WTC11 (cell line): ENCODE measurements at regions not wholly inside any gene's neighbourhood (a gene's known extent, or its start where the extent isn't known, plus 50 kb on each side); places are given as distances from the start of the nearest gene placed in this dataset.

ENCODE experiments used
- ATAC-seq: fragments of 200-7000 bp; cut with Tn5 transposase; 2 replicates; pipeline ENCODE4 v1.10.0; 2021; ENCODE audit warnings: mild to moderate bottlenecking, moderate library complexity
- CTCF ChIA-PET: fragments of 300-600 bp; sonication (Branson Sonifier 250); formaldehyde crosslinking; loops from one replicate; lab custom pipeline; 2021; ENCODE audit warnings: antibody characterized with exemption; lab: Charles Lee
- POLR2A ChIA-PET: fragments of 350-600 bp; sonication (Branson Sonifier 250); formaldehyde crosslinking; loops from one replicate; lab custom pipeline; 2021; ENCODE audit warnings: antibody characterized with exemption; lab: Charles Lee
- DNase-seq: peaks from one replicate; pipeline ENCODE4 v3.0.0; 2021; ENCODE audit warnings: low spot score
- H3K27ac Mint-ChIP-seq: 2 replicates; pipeline ENCODE4 v1.8.0; 2021; ENCODE audit warnings: mixed read lengths
- H3K27me3 Mint-ChIP-seq: 2 replicates; pipeline ENCODE4 v1.8.0; 2021; ENCODE audit warnings: low read depth, mild to moderate bottlenecking, moderate library complexity, mixed read lengths
- H3K36me3 Mint-ChIP-seq: 2 replicates; pipeline ENCODE4 v1.8.0; 2021; ENCODE audit warnings: mixed read lengths
- H3K4me1 Mint-ChIP-seq: 2 replicates; pipeline ENCODE4 v1.8.0; 2022; ENCODE audit warnings: mixed read lengths
- H3K4me3 Mint-ChIP-seq: 2 replicates; pipeline ENCODE4 v1.8.0; 2021; ENCODE audit warnings: mild to moderate bottlenecking, moderate library complexity, mixed read lengths
- H3K9me3 Mint-ChIP-seq: 2 replicates; pipeline ENCODE4 v1.8.0; 2021; ENCODE audit warnings: mixed read lengths
- EMX1 ChIP-seq: fragments of 250-450 bp; sonication (Bioruptor Pico); IDR thresholded peaks from 2 replicates; pipeline ENCODE4 v1.8.0; 2021; ENCODE audit warnings: mild to moderate bottlenecking
- FOXJ3 ChIP-seq: sonication (generic); formaldehyde crosslinking; IDR thresholded peaks from 2 replicates; pipeline ENCODE4 v1.9.0; 2021; ENCODE audit warnings: missing genetic modification reagents, mild to moderate bottlenecking, borderline replicate concordance
- GTF2I ChIP-seq: fragments of 250-450 bp; sonication (Bioruptor Pico); conservative IDR thresholded peaks from 2 replicates; pipeline ENCODE4 v1.4.0; 2021; ENCODE audit warnings: mild to moderate bottlenecking
- MXD4 ChIP-seq: fragments of 250-450 bp; sonication (Bioruptor Pico); IDR thresholded peaks from 2 replicates; pipeline ENCODE4 v1.8.0; 2021; ENCODE audit warnings: mild to moderate bottlenecking, moderate library complexity, borderline replicate concordance
- NFE2L1 ChIP-seq: sonication (generic); formaldehyde crosslinking; IDR thresholded peaks from 2 replicates; pipeline ENCODE4 v1.8.1; 2023; ENCODE audit warnings: missing genetic modification reagents
- NR1H2 ChIP-seq: sonication (generic); formaldehyde crosslinking; IDR thresholded peaks from 2 replicates; pipeline ENCODE4 v1.9.0; 2021; ENCODE audit warnings: mild to moderate bottlenecking, moderate library complexity, missing genetic modification reagents
- RELA ChIP-seq: sonication (generic); formaldehyde crosslinking; IDR thresholded peaks from 2 replicates; pipeline ENCODE4 v1.8.1; 2022; ENCODE audit warnings: missing genetic modification reagents, mild to moderate bottlenecking, borderline replicate concordance
- TEAD4 ChIP-seq: sonication (generic); formaldehyde crosslinking; IDR thresholded peaks from 2 replicates; pipeline ENCODE4 v1.8.0; 2022; ENCODE audit warnings: mild to moderate bottlenecking, missing genetic modification reagents
- ZNF263 ChIP-seq: sonication (generic); formaldehyde crosslinking; IDR thresholded peaks from 2 replicates; pipeline ENCODE4 v1.8.1; 2022; ENCODE audit warnings: low read depth, mild to moderate bottlenecking, moderate library complexity, missing genetic modification reagents
- ZNF317 ChIP-seq: sonication (generic); formaldehyde crosslinking; IDR thresholded peaks from 2 replicates; pipeline ENCODE4 v1.8.1; 2023; ENCODE audit warnings: low read depth, mild to moderate bottlenecking, moderate library complexity, missing genetic modification reagents, borderline replicate concordance
- TF ChIP-seq, protein P1 (sequence below): sonication (generic); formaldehyde crosslinking; IDR thresholded peaks from 2 replicates; pipeline ENCODE4 v1.8.1; 2022; ENCODE audit warnings: mild to moderate bottlenecking, moderate library complexity, missing genetic modification reagents
- TF ChIP-seq, protein P2 (sequence below): sonication (generic); formaldehyde crosslinking; IDR thresholded peaks from 2 replicates; pipeline ENCODE4 v1.8.0; 2023; ENCODE audit warnings: missing genetic modification reagents, mild to moderate bottlenecking, borderline replicate concordance
- TF ChIP-seq, protein P3 (sequence below): fragments of 250-450 bp; sonication (Bioruptor Pico); IDR thresholded peaks from 2 replicates; pipeline ENCODE4 v1.9.0; 2021; ENCODE audit warnings: moderate library complexity, mild to moderate bottlenecking, inconsistent platforms, borderline replicate concordance
- TF ChIP-seq, protein P4 (sequence below): fragments of 250-450 bp; sonication (Bioruptor Pico); IDR thresholded peaks from 2 replicates; pipeline ENCODE4 v2.1.2; 2022; ENCODE audit warnings: mild to moderate bottlenecking, moderate library complexity
- TF ChIP-seq, protein P5 (sequence below): sonication (generic); formaldehyde crosslinking; IDR thresholded peaks from 2 replicates; pipeline ENCODE4 v1.8.1; 2022; ENCODE audit warnings: mild to moderate bottlenecking, missing genetic modification reagents, moderate library complexity, borderline replicate concordance

DNA sequence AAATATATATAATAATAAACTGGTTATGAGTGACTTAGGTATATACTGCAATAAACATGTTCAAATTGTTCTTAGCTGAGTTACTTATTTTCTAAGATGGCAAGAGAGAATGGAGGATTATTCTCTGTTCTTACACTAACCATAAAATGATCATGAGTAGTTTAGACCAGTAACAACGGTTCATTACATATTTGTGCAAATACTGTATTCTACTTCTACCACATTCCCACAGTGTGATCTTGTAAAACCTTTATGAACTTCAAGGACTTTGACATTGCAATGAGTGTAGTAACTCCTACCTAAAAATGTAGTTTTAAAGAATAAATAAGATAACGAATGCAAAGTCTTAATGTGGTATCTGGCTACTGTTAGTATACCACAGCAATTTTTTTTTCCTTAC is 353.7 kb upstream of the NCAM2 start:
- H3K36me3 Mint-ChIP-seq: peaks cover 2% of the 10 kb centered on the region
- no peaks in the 10 kb centered on the region for H3K27me3 Mint-ChIP-seq
- ChIA-PET CTCF (no interaction called here), POLR2A (no interaction called here)
- no peak overlapping the region for H3K4me3 Mint-ChIP-seq
- TF ChIP-seq NFE2L1 (CRISPR knock-in tag): no peak
- no peak for TF ChIP-seq NR1H2
- no peak for TF ChIP-seq FOXJ3 (CRISPR knock-in tag)
- no peak for TF ChIP-seq MXD4 (CRISPR knock-in tag)
- no peak for TF ChIP-seq TEAD4 (CRISPR knock-in tag)
- TF ChIP-seq EMX1 (CRISPR knock-in tag): no peak
- TF ChIP-seq, protein P1, sequence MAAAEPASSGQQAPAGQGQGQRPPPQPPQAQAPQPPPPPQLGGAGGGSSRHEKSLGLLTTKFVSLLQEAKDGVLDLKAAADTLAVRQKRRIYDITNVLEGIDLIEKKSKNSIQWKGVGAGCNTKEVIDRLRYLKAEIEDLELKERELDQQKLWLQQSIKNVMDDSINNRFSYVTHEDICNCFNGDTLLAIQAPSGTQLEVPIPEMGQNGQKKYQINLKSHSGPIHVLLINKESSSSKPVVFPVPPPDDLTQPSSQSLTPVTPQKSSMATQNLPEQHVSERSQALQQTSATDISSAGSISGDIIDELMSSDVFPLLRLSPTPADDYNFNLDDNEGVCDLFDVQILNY (CRISPR knock-in tag): no peak
- no peak for TF ChIP-seq ZNF263 (CRISPR knock-in tag)
- DNase-seq (no peak), ATAC-seq (no peak)
- H3K4me1 Mint-ChIP-seq: peaks cover 15% of the 10 kb centered on the region
- no peak overlapping the region for H3K27ac Mint-ChIP-seq
- peaks cover 13% of the 10 kb centered on the region; the same call in 1 of the 2 replicates for H3K9me3 Mint-ChIP-seq

DNA sequence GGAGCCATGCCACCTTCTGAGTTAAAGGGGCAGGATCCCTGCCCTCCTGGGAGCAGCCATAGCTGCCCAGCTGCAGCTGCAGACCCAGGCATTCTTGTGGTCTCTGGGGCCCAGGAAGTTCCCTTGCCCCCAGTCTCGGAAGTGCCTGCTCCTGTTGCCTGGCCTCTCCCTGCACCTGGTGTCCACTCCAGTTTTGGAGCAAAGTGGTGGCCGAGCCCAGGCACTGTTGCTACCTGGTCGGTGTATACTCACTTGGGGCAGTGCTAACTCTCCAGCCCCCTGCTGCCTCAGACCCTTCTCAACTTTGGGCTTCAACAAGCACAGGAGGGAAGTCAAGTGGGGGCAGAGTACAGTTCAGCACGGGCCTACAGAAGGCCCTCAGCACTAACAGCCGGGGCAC is 352.9 kb upstream of the NCAM2 start:
- H3K9me3 Mint-ChIP-seq: peaks cover 13% of the 10 kb centered on the region; the same call in 1 of the 2 replicates
- ChIA-PET CTCF (no interaction called here), POLR2A (no interaction called here)
- ATAC-seq (no peak), DNase-seq (no peak)
- H3K27me3 Mint-ChIP-seq: no peaks in the 10 kb centered on the region
- H3K27ac Mint-ChIP-seq: no peak overlapping the region
- peaks cover 2% of the 10 kb centered on the region for H3K36me3 Mint-ChIP-seq
- no peak overlapping the region for H3K4me3 Mint-ChIP-seq
- H3K4me1 Mint-ChIP-seq: peaks cover 15% of the 10 kb centered on the region
- TF ChIP-seq ZNF317 (CRISPR knock-in tag) (no peak), GTF2I (no peak), RELA (CRISPR knock-in tag) (no peak), NR1H2 (no peak)
- TF ChIP-seq, protein P2, sequence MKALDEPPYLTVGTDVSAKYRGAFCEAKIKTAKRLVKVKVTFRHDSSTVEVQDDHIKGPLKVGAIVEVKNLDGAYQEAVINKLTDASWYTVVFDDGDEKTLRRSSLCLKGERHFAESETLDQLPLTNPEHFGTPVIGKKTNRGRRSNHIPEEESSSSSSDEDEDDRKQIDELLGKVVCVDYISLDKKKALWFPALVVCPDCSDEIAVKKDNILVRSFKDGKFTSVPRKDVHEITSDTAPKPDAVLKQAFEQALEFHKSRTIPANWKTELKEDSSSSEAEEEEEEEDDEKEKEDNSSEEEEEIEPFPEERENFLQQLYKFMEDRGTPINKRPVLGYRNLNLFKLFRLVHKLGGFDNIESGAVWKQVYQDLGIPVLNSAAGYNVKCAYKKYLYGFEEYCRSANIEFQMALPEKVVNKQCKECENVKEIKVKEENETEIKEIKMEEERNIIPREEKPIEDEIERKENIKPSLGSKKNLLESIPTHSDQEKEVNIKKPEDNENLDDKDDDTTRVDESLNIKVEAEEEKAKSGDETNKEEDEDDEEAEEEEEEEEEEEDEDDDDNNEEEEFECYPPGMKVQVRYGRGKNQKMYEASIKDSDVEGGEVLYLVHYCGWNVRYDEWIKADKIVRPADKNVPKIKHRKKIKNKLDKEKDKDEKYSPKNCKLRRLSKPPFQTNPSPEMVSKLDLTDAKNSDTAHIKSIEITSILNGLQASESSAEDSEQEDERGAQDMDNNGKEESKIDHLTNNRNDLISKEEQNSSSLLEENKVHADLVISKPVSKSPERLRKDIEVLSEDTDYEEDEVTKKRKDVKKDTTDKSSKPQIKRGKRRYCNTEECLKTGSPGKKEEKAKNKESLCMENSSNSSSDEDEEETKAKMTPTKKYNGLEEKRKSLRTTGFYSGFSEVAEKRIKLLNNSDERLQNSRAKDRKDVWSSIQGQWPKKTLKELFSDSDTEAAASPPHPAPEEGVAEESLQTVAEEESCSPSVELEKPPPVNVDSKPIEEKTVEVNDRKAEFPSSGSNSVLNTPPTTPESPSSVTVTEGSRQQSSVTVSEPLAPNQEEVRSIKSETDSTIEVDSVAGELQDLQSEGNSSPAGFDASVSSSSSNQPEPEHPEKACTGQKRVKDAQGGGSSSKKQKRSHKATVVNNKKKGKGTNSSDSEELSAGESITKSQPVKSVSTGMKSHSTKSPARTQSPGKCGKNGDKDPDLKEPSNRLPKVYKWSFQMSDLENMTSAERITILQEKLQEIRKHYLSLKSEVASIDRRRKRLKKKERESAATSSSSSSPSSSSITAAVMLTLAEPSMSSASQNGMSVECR (CRISPR knock-in tag): no peak
- TF ChIP-seq, protein P3, sequence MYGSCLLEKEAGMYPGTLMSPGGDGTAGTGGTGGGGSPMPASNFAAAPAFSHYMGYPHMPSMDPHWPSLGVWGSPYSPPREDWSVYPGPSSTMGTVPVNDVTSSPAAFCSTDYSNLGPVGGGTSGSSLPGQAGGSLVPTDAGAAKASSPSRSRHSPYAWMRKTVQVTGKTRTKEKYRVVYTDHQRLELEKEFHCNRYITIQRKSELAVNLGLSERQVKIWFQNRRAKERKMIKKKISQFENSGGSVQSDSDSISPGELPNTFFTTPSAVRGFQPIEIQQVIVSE: no peak
- TF ChIP-seq, protein P4, sequence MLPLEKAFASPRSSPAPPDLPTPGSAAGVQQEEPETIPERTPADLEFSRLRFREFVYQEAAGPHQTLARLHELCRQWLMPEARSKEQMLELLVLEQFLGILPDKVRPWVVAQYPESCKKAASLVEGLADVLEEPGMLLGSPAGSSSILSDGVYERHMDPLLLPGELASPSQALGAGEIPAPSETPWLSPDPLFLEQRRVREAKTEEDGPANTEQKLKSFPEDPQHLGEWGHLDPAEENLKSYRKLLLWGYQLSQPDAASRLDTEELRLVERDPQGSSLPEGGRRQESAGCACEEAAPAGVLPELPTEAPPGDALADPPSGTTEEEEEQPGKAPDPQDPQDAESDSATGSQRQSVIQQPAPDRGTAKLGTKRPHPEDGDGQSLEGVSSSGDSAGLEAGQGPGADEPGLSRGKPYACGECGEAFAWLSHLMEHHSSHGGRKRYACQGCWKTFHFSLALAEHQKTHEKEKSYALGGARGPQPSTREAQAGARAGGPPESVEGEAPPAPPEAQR (CRISPR knock-in tag): no peak
- TF ChIP-seq, protein P5, sequence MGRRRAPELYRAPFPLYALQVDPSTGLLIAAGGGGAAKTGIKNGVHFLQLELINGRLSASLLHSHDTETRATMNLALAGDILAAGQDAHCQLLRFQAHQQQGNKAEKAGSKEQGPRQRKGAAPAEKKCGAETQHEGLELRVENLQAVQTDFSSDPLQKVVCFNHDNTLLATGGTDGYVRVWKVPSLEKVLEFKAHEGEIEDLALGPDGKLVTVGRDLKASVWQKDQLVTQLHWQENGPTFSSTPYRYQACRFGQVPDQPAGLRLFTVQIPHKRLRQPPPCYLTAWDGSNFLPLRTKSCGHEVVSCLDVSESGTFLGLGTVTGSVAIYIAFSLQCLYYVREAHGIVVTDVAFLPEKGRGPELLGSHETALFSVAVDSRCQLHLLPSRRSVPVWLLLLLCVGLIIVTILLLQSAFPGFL (CRISPR knock-in tag): no peak
- TF ChIP-seq, all 79 proteins: peak for 0
